ENCODE measurements at regions not wholly inside any gene's neighbourhood (a gene's known extent, or its start where the extent isn't known, plus 50 kb on each side); places are given as distances from the start of the nearest gene placed in this dataset.
"Not testable (repeated sequence)": the region's sequence is repeated elsewhere in the genome, so short reads cannot be mapped to it uniquely, and the experiment has no call there.

GRCh38 chr4:65241257-65241997 is 428.9 kb downstream of the EPHA5 start:
- H3K27me3 ChIP-seq, result no peaks in the 10 kb centered on the region
- TF ChIP-seq POLR2A (IDR thresholded peaks at IDR 0.05), result no peak
- no peaks in the 10 kb centered on the region for H3K36me3 ChIP-seq
- intact Hi-C loops (cut with DNase I; ENCODE audit: low total_unique reads), result no loop called here
- no peak overlapping the region for H3K4me3 ChIP-seq
- DNase-seq, result no peak
- no peak overlapping the region for H3K27ac ChIP-seq
- H3K4me1 ChIP-seq, result no peaks in the 10 kb centered on the region
- H3K9me3 ChIP-seq, result no peaks in the 10 kb centered on the region

- H3K4me3 ChIP-seq, result no peak overlapping the region
- H3K27me3 ChIP-seq, result no peaks in the 10 kb centered on the region
- no peaks in the 10 kb centered on the region for H3K36me3 ChIP-seq
- H3K4me1 ChIP-seq, result no peaks in the 10 kb centered on the region
- no peak for DNase-seq
- intact Hi-C loops (cut with DNase I; ENCODE audit: low total_unique reads), result no loop called here
- TF ChIP-seq CTCF (IDR thresholded peaks at IDR 0.05), result no peak
- TF ChIP-seq POLR2A (IDR thresholded peaks at IDR 0.05), result no peak
- no peaks in the 10 kb centered on the region for H3K9me3 ChIP-seq
- H3K27ac ChIP-seq, result no peak overlapping the region
Measured at GRCh38 chr4:65234061-65234460, 436.2 kb downstream of the EPHA5 start.

GRCh38 chr4:65227628-65228027 is 442.7 kb downstream of the EPHA5 start:
- DNase-seq, result no peak
- Histone ChIP-seq H3K27me3 (no peaks in the 10 kb centered on the region), H3K27ac (no peak overlapping the region), H3K9me3 (no peaks in the 10 kb centered on the region), H3K4me3 (no peak overlapping the region), H3K4me1 (no peaks in the 10 kb centered on the region), H3K36me3 (no peaks in the 10 kb centered on the region)
- TF ChIP-seq CTCF (IDR thresholded peaks at IDR 0.05) (no peak), POLR2A (IDR thresholded peaks at IDR 0.05) (no peak)
- intact Hi-C loops (cut with DNase I; ENCODE audit: low total_unique reads), result no loop called here

GRCh38 chr4:65223601-65224000 is 446.7 kb downstream of the EPHA5 start:
- H3K4me1 ChIP-seq, result no peaks in the 10 kb centered on the region
- H3K36me3 ChIP-seq, result no peaks in the 10 kb centered on the region
- H3K27ac ChIP-seq, result no peak overlapping the region
- intact Hi-C loops (cut with DNase I; ENCODE audit: low total_unique reads), result no loop called here
- no peak for DNase-seq
- no peaks in the 10 kb centered on the region for H3K27me3 ChIP-seq
- no peak for TF ChIP-seq POLR2A (IDR thresholded peaks at IDR 0.05)
- no peak for TF ChIP-seq CTCF (IDR thresholded peaks at IDR 0.05)
- H3K9me3 ChIP-seq, result no peaks in the 10 kb centered on the region
- no peak overlapping the region for H3K4me3 ChIP-seq

- H3K27me3 ChIP-seq, result not testable (repeated sequence)
Measured at GRCh38 chr4:65223074-65223473, 447.2 kb downstream of the EPHA5 start.

GRCh38 chr4:65217179-65217578 is 453.1 kb downstream of the EPHA5 start:
- H3K36me3 ChIP-seq, result no peaks in the 10 kb centered on the region
- intact Hi-C loops (cut with DNase I; ENCODE audit: low total_unique reads), result no loop called here
- no peak for DNase-seq
- no peak overlapping the region for H3K27ac ChIP-seq
- no peaks in the 10 kb centered on the region for H3K9me3 ChIP-seq
- H3K4me3 ChIP-seq, result no peak overlapping the region
- no peaks in the 10 kb centered on the region for H3K27me3 ChIP-seq
- H3K4me1 ChIP-seq, result no peaks in the 10 kb centered on the region
- TF ChIP-seq CTCF (IDR thresholded peaks at IDR 0.05), result no peak
- TF ChIP-seq POLR2A (IDR thresholded peaks at IDR 0.05), result no peak

More at GRCh38 chr4:65223074-65223473, 447.2 kb downstream of the EPHA5 start:
- H3K27ac ChIP-seq; H3K9me3 ChIP-seq; H3K4me3 ChIP-seq; DNase-seq; H3K36me3 ChIP-seq; intact Hi-C loops (cut with DNase I; ENCODE audit: low total_unique reads); H3K4me1 ChIP-seq: not testable (repeated sequence)

Measured in uterus (tissue), 3 donors.